ENCODE measurements at regions not wholly inside any gene's neighbourhood (a gene's known extent, or its start where the extent isn't known, plus 50 kb on each side); places are given as distances from the start of the nearest gene placed in this dataset.

DNA sequence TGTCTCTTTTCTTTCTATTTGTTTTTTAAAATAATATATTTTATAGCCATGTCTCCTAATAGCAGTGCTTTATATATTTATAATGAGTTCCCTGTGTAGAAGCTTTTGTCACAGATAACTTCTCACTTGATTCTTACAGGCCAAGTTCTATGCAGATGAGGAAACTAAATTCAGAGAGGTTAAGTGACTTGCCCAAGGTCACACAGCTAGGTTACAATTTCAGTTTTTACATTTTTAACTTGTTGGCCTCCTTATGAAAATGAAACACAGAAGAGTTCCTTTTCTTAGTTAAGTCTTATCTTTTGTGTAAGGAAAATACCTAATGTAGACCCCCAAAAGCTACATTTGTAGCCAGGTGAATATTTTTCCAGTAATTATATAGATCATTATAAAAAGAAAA lies 83.3 kb upstream of the SOX2 start:
- DNase-seq (no peak), ATAC-seq (no peak)
- Histone ChIP-seq H3K79me2 (ENCODE audit: low read length) (no peaks in the 10 kb centered on the region), H3K36me3 (ENCODE audit: low read depth, low read length) (no peaks in the 10 kb centered on the region), H3K27me3 (ENCODE audit: low read length) (no peaks in the 10 kb centered on the region), H3K4me1 (ENCODE audit: insufficient read depth, low read length) (peaks cover 25% of the 10 kb centered on the region), H2AFZ (ENCODE audit: low read length) (no peak overlapping the region), H3K27ac (ENCODE audit: low read length) (no peak overlapping the region), H3K9me2 (replicated peaks; ENCODE audit: low read length) (no peaks in the 10 kb centered on the region), H4K20me1 (ENCODE audit: low read length) (no peaks in the 10 kb centered on the region), H3F3A (ENCODE audit: low read length, unreplicated experiment) (no peaks in the 10 kb centered on the region), H3K9me3 (ENCODE audit: low read length) (no peaks in the 10 kb centered on the region), H3K4me3 (ENCODE audit: low read length) (no peak overlapping the region), H3K4me2 (ENCODE audit: low read length) (no peak overlapping the region), H3K9ac (ENCODE audit: low read length) (no peak overlapping the region)
- ChIA-PET CTCF (no interaction called here), POLR2A (ENCODE audit: unreplicated experiment) (no interaction called here)
- TF ChIP-seq EZH2 (IDR thresholded peaks at IDR 0.05; ENCODE audit: low read length, unreplicated experiment): no peak
- no peak for TF ChIP-seq EZH2phosphoT487 (IDR thresholded peaks at IDR 0.05; ENCODE audit: borderline replicate concordance, low read length)
- TF ChIP-seq, protein P1, sequence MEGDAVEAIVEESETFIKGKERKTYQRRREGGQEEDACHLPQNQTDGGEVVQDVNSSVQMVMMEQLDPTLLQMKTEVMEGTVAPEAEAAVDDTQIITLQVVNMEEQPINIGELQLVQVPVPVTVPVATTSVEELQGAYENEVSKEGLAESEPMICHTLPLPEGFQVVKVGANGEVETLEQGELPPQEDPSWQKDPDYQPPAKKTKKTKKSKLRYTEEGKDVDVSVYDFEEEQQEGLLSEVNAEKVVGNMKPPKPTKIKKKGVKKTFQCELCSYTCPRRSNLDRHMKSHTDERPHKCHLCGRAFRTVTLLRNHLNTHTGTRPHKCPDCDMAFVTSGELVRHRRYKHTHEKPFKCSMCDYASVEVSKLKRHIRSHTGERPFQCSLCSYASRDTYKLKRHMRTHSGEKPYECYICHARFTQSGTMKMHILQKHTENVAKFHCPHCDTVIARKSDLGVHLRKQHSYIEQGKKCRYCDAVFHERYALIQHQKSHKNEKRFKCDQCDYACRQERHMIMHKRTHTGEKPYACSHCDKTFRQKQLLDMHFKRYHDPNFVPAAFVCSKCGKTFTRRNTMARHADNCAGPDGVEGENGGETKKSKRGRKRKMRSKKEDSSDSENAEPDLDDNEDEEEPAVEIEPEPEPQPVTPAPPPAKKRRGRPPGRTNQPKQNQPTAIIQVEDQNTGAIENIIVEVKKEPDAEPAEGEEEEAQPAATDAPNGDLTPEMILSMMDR (conservative IDR thresholded peaks at IDR 0.05; ENCODE audit: low read depth, low read length): no peak
- no TSS peak for BruUV-seq (replicated peaks)
- intact Hi-C loops (cut with micrococcal nuclease): no loop called here

DNA sequence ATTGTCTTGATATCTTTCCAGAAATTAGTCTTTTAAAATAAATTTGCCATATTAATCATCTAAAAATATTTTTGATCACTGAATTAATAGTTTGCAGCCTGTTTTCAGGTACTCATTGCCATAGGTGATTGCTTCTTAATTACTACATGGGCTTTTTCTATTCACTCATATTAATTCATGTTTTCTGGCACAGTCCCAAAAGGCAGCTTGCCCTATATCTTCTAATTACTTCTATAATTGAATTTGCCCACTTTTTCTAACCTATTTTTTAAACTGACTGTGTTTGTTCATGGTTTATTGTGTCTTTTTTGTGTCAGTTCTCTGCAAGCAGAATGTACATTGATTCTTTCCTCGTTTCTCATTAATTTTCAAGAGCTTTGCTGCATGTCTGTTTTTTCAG lies 85.7 kb upstream of the SOX2 start:
- Histone ChIP-seq H4K20me1 (ENCODE audit: low read length) (no peaks in the 10 kb centered on the region), H3K9me2 (replicated peaks; ENCODE audit: low read length) (no peaks in the 10 kb centered on the region), H2AFZ (ENCODE audit: low read length) (no peak overlapping the region), H3K27ac (ENCODE audit: low read length) (no peak overlapping the region), H3K4me3 (ENCODE audit: low read length) (no peak overlapping the region), H3K36me3 (ENCODE audit: low read depth, low read length) (no peaks in the 10 kb centered on the region), H3K79me2 (ENCODE audit: low read length) (no peaks in the 10 kb centered on the region), H3K4me2 (ENCODE audit: low read length) (no peak overlapping the region), H3K4me1 (ENCODE audit: insufficient read depth, low read length) (peaks cover 30% of the 10 kb centered on the region), H3F3A (ENCODE audit: low read length, unreplicated experiment) (no peaks in the 10 kb centered on the region), H3K27me3 (ENCODE audit: low read length) (no peaks in the 10 kb centered on the region), H3K9ac (ENCODE audit: low read length) (no peak overlapping the region), H3K9me3 (ENCODE audit: low read length) (no peaks in the 10 kb centered on the region)
- no TSS peak for BruUV-seq (replicated peaks)
- intact Hi-C loops (cut with micrococcal nuclease): no loop called here
- POLR2A ChIA-PET (ENCODE audit: unreplicated experiment): no interaction called here
- TF ChIP-seq, protein P1 (conservative IDR thresholded peaks at IDR 0.05; ENCODE audit: low read depth, low read length): no peak
- TF ChIP-seq EZH2phosphoT487 (IDR thresholded peaks at IDR 0.05; ENCODE audit: borderline replicate concordance, low read length) (no peak), EZH2 (IDR thresholded peaks at IDR 0.05; ENCODE audit: low read length, unreplicated experiment) (no peak)
- CTCF ChIA-PET: no interaction called here
- DNase-seq (no peak), ATAC-seq (no peak)

DNA sequence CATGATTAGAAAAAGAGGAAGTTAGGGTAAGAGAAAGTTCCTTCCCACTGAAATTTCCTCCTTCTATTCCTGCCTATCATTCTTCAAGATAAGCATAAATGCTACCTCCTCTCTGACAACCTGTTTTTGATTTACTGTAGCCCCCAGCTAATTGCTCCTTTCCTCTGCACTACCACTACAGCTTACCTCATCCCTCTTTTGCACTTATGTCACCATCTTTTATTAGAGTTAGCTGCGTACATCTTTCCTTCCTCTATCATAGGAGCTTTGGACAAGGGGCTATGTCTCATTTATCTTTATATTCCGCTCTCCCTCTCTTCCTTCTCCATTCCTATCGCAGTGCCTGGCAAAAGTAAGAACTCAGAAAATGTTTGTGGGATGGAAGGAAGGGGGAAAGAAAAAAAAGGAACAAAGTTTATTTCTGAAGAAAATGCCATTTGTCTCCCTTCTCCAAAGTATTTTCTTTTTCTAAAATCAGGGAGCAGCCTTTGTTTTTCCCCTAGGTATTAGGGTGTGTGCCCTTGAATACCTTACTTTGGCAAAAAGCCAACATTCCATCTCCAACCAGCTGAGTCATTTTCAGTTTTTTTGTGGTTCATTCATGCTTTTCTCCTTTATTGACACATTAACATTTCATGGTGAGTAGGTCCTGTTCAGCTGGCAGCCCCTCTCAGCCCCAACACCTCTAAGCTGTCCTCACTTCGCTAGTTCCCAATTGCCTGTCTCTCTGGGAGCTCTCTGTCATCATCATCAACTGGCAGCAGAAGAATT lies 87.6 kb upstream of the SOX2 start:
- Histone ChIP-seq H3K4me3 (ENCODE audit: low read length) (no peak overlapping the region), H3K27ac (ENCODE audit: low read length) (no peak overlapping the region), H3K27me3 (ENCODE audit: low read length) (no peaks in the 10 kb centered on the region; the same call in 1 of the 2 replicates), H3F3A (ENCODE audit: low read length, unreplicated experiment) (no peaks in the 10 kb centered on the region), H3K9ac (ENCODE audit: low read length) (no peak overlapping the region), H3K4me1 (ENCODE audit: insufficient read depth, low read length) (peaks cover 24% of the 10 kb centered on the region), H3K4me2 (ENCODE audit: low read length) (peak overlapping the region; percentile 9; the same call in 1 of the 2 replicates), H3K36me3 (ENCODE audit: low read depth, low read length) (no peaks in the 10 kb centered on the region), H3K79me2 (ENCODE audit: low read length) (no peaks in the 10 kb centered on the region), H2AFZ (ENCODE audit: low read length) (no peak overlapping the region), H3K9me2 (replicated peaks; ENCODE audit: low read length) (no peaks in the 10 kb centered on the region), H4K20me1 (ENCODE audit: low read length) (no peaks in the 10 kb centered on the region), H3K9me3 (ENCODE audit: low read length) (no peaks in the 10 kb centered on the region)
- DNase-seq (peak; percentile 68), ATAC-seq (peak; percentile 37)
- intact Hi-C loops (cut with micrococcal nuclease): no loop called here
- ChIA-PET CTCF (no interaction called here), POLR2A (ENCODE audit: unreplicated experiment) (no interaction called here)
- TF ChIP-seq EZH2phosphoT487 (IDR thresholded peaks at IDR 0.05; ENCODE audit: borderline replicate concordance, low read length) (no peak), EZH2 (IDR thresholded peaks at IDR 0.05; ENCODE audit: low read length, unreplicated experiment) (no peak)
- TF ChIP-seq, protein P1 (conservative IDR thresholded peaks at IDR 0.05; ENCODE audit: low read depth, low read length): no peak
- BruUV-seq (replicated peaks): no TSS peak
